ENCODE measurements at regions not wholly inside any gene's neighbourhood (a gene's known extent, or its start where the extent isn't known, plus 50 kb on each side); places are given as distances from the start of the nearest gene placed in this dataset.

- Mint-ChIP-seq H3K27ac (no peak overlapping the region), H3K36me3 (ENCODE audit: low read depth) (no peaks in the 10 kb centered on the region), H3K4me1 (ENCODE audit: low read depth) (no peaks in the 10 kb centered on the region), H3K9me3 (no peaks in the 10 kb centered on the region), H3K4me3 (no peak overlapping the region), H3K27me3 (ENCODE audit: insufficient read depth) (no peaks in the 10 kb centered on the region)
- DNase-seq (ENCODE audit: low spot score) = no peak
- intact Hi-C loops (cut with micrococcal nuclease) = no loop called here
Measured at GRCh38 chr18:51664236-51664635, 466.8 kb upstream of the MEX3C start.

- intact Hi-C loops (cut with micrococcal nuclease) = no loop called here
- no peaks in the 10 kb centered on the region for H3K9me3 Mint-ChIP-seq
- H3K36me3 Mint-ChIP-seq (ENCODE audit: low read depth) = no peaks in the 10 kb centered on the region
- no peaks in the 10 kb centered on the region for H3K27me3 Mint-ChIP-seq (ENCODE audit: insufficient read depth)
- H3K27ac Mint-ChIP-seq = no peak overlapping the region
- H3K4me3 Mint-ChIP-seq = no peak overlapping the region
- no peak for DNase-seq (ENCODE audit: low spot score)
- no peaks in the 10 kb centered on the region for H3K4me1 Mint-ChIP-seq (ENCODE audit: low read depth)
Measured at GRCh38 chr18:51666763-51667191, 469.3 kb upstream of the MEX3C start.

- Mint-ChIP-seq H3K9me3 (no peaks in the 10 kb centered on the region), H3K4me3 (no peak overlapping the region), H3K4me1 (ENCODE audit: low read depth) (no peaks in the 10 kb centered on the region), H3K36me3 (ENCODE audit: low read depth) (no peaks in the 10 kb centered on the region), H3K27ac (no peak overlapping the region), H3K27me3 (ENCODE audit: insufficient read depth) (no peaks in the 10 kb centered on the region)
- DNase-seq (ENCODE audit: low spot score) = peak; percentile 17
- intact Hi-C loops (cut with micrococcal nuclease) = loop anchor here (1.0 kb wide), 2 partner anchors 558 to 620 kb away; no protein-coding TSS in a partner anchor
Measured at GRCh38 chr18:51668101-51668500, 470.6 kb upstream of the MEX3C start.

- Mint-ChIP-seq H3K27ac (no peak overlapping the region), H3K36me3 (ENCODE audit: low read depth) (no peaks in the 10 kb centered on the region), H3K27me3 (ENCODE audit: insufficient read depth) (no peaks in the 10 kb centered on the region), H3K9me3 (no peaks in the 10 kb centered on the region), H3K4me1 (ENCODE audit: low read depth) (no peaks in the 10 kb centered on the region), H3K4me3 (no peak overlapping the region)
- intact Hi-C loops (cut with micrococcal nuclease) = loop anchor here (1.0 kb wide), 2 partner anchors 558 to 620 kb away; no protein-coding TSS in a partner anchor
- no peak for DNase-seq (ENCODE audit: low spot score)
Measured at GRCh38 chr18:51668607-51669006, 471.1 kb upstream of the MEX3C start.

- intact Hi-C loops (cut with micrococcal nuclease) = no loop called here
- H3K4me1 Mint-ChIP-seq (ENCODE audit: low read depth) = no peaks in the 10 kb centered on the region
- no peaks in the 10 kb centered on the region for H3K36me3 Mint-ChIP-seq (ENCODE audit: low read depth)
- H3K27ac Mint-ChIP-seq = no peak overlapping the region
- no peaks in the 10 kb centered on the region for H3K27me3 Mint-ChIP-seq (ENCODE audit: insufficient read depth)
- H3K4me3 Mint-ChIP-seq = no peak overlapping the region
- no peak for DNase-seq (ENCODE audit: low spot score)
- no peaks in the 10 kb centered on the region for H3K9me3 Mint-ChIP-seq
Measured at GRCh38 chr18:51686590-51686989, 489.1 kb upstream of the MEX3C start.

- H3K4me1 Mint-ChIP-seq (ENCODE audit: low read depth) = no peaks in the 10 kb centered on the region
- no peaks in the 10 kb centered on the region for H3K27me3 Mint-ChIP-seq (ENCODE audit: insufficient read depth)
- H3K36me3 Mint-ChIP-seq (ENCODE audit: low read depth) = no peaks in the 10 kb centered on the region
- no peak for DNase-seq (ENCODE audit: low spot score)
- intact Hi-C loops (cut with micrococcal nuclease) = no loop called here
- H3K4me3 Mint-ChIP-seq = no peak overlapping the region
- H3K9me3 Mint-ChIP-seq = no peaks in the 10 kb centered on the region
- H3K27ac Mint-ChIP-seq = no peak overlapping the region
Measured at GRCh38 chr18:51687845-51688585, 490.5 kb upstream of the MEX3C start.

GRCh38 chr18:51692612-51693011, 495.1 kb upstream of the MEX3C start:
- intact Hi-C loops (cut with micrococcal nuclease) = no loop called here
- Mint-ChIP-seq H3K4me3 (no peak overlapping the region), H3K27ac (no peak overlapping the region), H3K9me3 (peaks cover 6% of the 10 kb centered on the region), H3K36me3 (ENCODE audit: low read depth) (no peaks in the 10 kb centered on the region), H3K4me1 (ENCODE audit: low read depth) (no peaks in the 10 kb centered on the region), H3K27me3 (ENCODE audit: insufficient read depth) (no peaks in the 10 kb centered on the region)
- DNase-seq (ENCODE audit: low spot score) = no peak

GRCh38 chr18:51711298-51711889, 513.9 kb upstream of the MEX3C start:
- H3K9me3 Mint-ChIP-seq = peaks cover 21% of the 10 kb centered on the region
- intact Hi-C loops (cut with micrococcal nuclease) = no loop called here
- no peaks in the 10 kb centered on the region for H3K27me3 Mint-ChIP-seq (ENCODE audit: insufficient read depth)

GRCh38 chr18:51712821-51713220, 515.3 kb upstream of the MEX3C start:
- Mint-ChIP-seq H3K27ac (no peak overlapping the region), H3K9me3 (peaks cover 11% of the 10 kb centered on the region), H3K36me3 (ENCODE audit: low read depth) (no peaks in the 10 kb centered on the region), H3K4me1 (ENCODE audit: low read depth) (no peaks in the 10 kb centered on the region), H3K4me3 (no peak overlapping the region), H3K27me3 (ENCODE audit: insufficient read depth) (no peaks in the 10 kb centered on the region)
- intact Hi-C loops (cut with micrococcal nuclease) = no loop called here
- DNase-seq (ENCODE audit: low spot score) = no peak

More at GRCh38 chr18:51711298-51711889, 513.9 kb upstream of the MEX3C start:
- H3K27ac Mint-ChIP-seq = no peak overlapping the region
- H3K36me3 Mint-ChIP-seq (ENCODE audit: low read depth) = no peaks in the 10 kb centered on the region
- H3K4me3 Mint-ChIP-seq = no peak overlapping the region
- H3K4me1 Mint-ChIP-seq (ENCODE audit: low read depth) = no peaks in the 10 kb centered on the region
- DNase-seq (ENCODE audit: low spot score) = no peak

GRCh38 chr18:51716277-51716676, 518.8 kb upstream of the MEX3C start:
- Mint-ChIP-seq H3K9me3 (no peaks in the 10 kb centered on the region), H3K27ac (no peak overlapping the region), H3K27me3 (ENCODE audit: insufficient read depth) (no peaks in the 10 kb centered on the region), H3K36me3 (ENCODE audit: low read depth) (no peaks in the 10 kb centered on the region), H3K4me3 (no peak overlapping the region), H3K4me1 (ENCODE audit: low read depth) (no peaks in the 10 kb centered on the region)
- DNase-seq (ENCODE audit: low spot score) = no peak
- intact Hi-C loops (cut with micrococcal nuclease) = no loop called here

GRCh38 chr18:51721388-51721787, 523.9 kb upstream of the MEX3C start:
- no peak for DNase-seq (ENCODE audit: low spot score)
- no peak overlapping the region for H3K4me3 Mint-ChIP-seq
- intact Hi-C loops (cut with micrococcal nuclease) = no loop called here
- H3K27ac Mint-ChIP-seq = no peak overlapping the region
- no peaks in the 10 kb centered on the region for H3K27me3 Mint-ChIP-seq (ENCODE audit: insufficient read depth)
- no peaks in the 10 kb centered on the region for H3K4me1 Mint-ChIP-seq (ENCODE audit: low read depth)
- H3K36me3 Mint-ChIP-seq (ENCODE audit: low read depth) = no peaks in the 10 kb centered on the region
- H3K9me3 Mint-ChIP-seq = no peaks in the 10 kb centered on the region

GRCh38 chr18:51721996-51722395, 524.5 kb upstream of the MEX3C start:
- no peaks in the 10 kb centered on the region for H3K27me3 Mint-ChIP-seq (ENCODE audit: insufficient read depth)
- no peak for DNase-seq (ENCODE audit: low spot score)
- no peaks in the 10 kb centered on the region for H3K36me3 Mint-ChIP-seq (ENCODE audit: low read depth)
- H3K4me1 Mint-ChIP-seq (ENCODE audit: low read depth) = no peaks in the 10 kb centered on the region
- H3K27ac Mint-ChIP-seq = no peak overlapping the region
- intact Hi-C loops (cut with micrococcal nuclease) = no loop called here
- H3K4me3 Mint-ChIP-seq = no peak overlapping the region
- H3K9me3 Mint-ChIP-seq = no peaks in the 10 kb centered on the region

- no peak overlapping the region for H3K27ac Mint-ChIP-seq
- intact Hi-C loops (cut with micrococcal nuclease) = no loop called here
- no peak overlapping the region for H3K4me3 Mint-ChIP-seq
- no peaks in the 10 kb centered on the region for H3K36me3 Mint-ChIP-seq (ENCODE audit: low read depth)
- no peaks in the 10 kb centered on the region for H3K9me3 Mint-ChIP-seq
- no peak for DNase-seq (ENCODE audit: low spot score)
- no peaks in the 10 kb centered on the region for H3K4me1 Mint-ChIP-seq (ENCODE audit: low read depth)
- H3K27me3 Mint-ChIP-seq (ENCODE audit: insufficient read depth) = no peaks in the 10 kb centered on the region
Measured at GRCh38 chr18:51724790-51725721, 527.6 kb upstream of the MEX3C start.
